Kidney (tissue), 13 donors: ENCODE measurements at regions not wholly inside any gene's neighbourhood (a gene's known extent, or its start where the extent isn't known, plus 50 kb on each side); places are given as distances from the start of the nearest gene placed in this dataset.

Source experiments
- DNase-seq, 5 donors: peaks; one replicate each; pipeline ENCODE4 v3.0.0-alpha.2; 2013 to 2020
- FAIRE-seq: peaks from 2 replicates; lab custom pipeline; 2012; peaks lifted over from hg19 to GRCh38; lab: Jason Lieb, UNC
- H3K27ac ChIP-seq, 2 donors: one replicate each; pipeline ENCODE4 v1.7.0; 2013; ENCODE audit warnings: low read depth in 2 of 2, low read length in 2 of 2, inconsistent platforms in 1 of 2
- H3K27me3 ChIP-seq: one replicate; pipeline ENCODE4 v1.7.1; 2013; ENCODE audit warnings: low read length, inconsistent platforms; ENCODE audit not compliant: control insufficient read depth, insufficient read depth
- H3K36me3 ChIP-seq, 3 donors: one replicate each; pipeline versions ENCODE4 v1.7.0 to v1.7.1; 2013; ENCODE audit warnings: low read length in 3 of 3, control low read depth in 1 of 3, inconsistent platforms in 1 of 3; ENCODE audit not compliant: insufficient read depth in 3 of 3, control insufficient read depth in 2 of 3
- H3K4me1 ChIP-seq, 3 donors: one replicate each; pipeline versions ENCODE4 v1.7.0 to v1.7.1; 2013; ENCODE audit warnings: low read length in 3 of 3, inconsistent platforms in 1 of 3, low read depth in 1 of 3; ENCODE audit not compliant: control insufficient read depth in 2 of 3, insufficient read depth in 2 of 3
- H3K4me3 ChIP-seq, 3 donors: one replicate each; pipeline versions ENCODE4 v1.7.0 to v1.8.1; 2013; ENCODE audit warnings: low read length in 3 of 3, control low read depth in 1 of 3, inconsistent platforms in 1 of 3
- H3K9ac ChIP-seq, 3 donors: one replicate each; pipeline versions ENCODE4 v1.7.0 to v1.7.1; 2013; ENCODE audit warnings: low read length in 3 of 3, control low read depth in 1 of 3, inconsistent platforms in 1 of 3
- H3K9me3 ChIP-seq, 3 donors: one replicate each; pipeline versions ENCODE4 v1.7.0 to v1.7.1; 2013; ENCODE audit warnings: low read length in 3 of 3, control low read depth in 1 of 3, inconsistent platforms in 1 of 3; ENCODE audit not compliant: control insufficient read depth in 2 of 3, insufficient read depth in 1 of 3
- intact Hi-C: fragments of 100-400 bp; cut with DNase I; formaldehyde crosslinking; loops from one replicate; pipeline ENCODE4 v1.11.1; 2022
- TF ChIP-seq, protein P1 (sequence below): IDR thresholded peaks from 3 replicates; pipeline ENCODE4 v1.5.1; 2012; ENCODE audit warnings: mild to moderate bottlenecking, moderate library complexity, borderline replicate concordance; ENCODE audit not compliant: insufficient read depth; ENCODE audit errors: extremely low read depth
- donor health status: control.
- donor health status: control.
- donor health status: control.
- donor health status: control.
- donor health status: control.
- donor health status: DM: yes; HTN: yes; CAD: no.
- donor health status: Normal renal cell carcinoma (clear cell type).

DNA sequence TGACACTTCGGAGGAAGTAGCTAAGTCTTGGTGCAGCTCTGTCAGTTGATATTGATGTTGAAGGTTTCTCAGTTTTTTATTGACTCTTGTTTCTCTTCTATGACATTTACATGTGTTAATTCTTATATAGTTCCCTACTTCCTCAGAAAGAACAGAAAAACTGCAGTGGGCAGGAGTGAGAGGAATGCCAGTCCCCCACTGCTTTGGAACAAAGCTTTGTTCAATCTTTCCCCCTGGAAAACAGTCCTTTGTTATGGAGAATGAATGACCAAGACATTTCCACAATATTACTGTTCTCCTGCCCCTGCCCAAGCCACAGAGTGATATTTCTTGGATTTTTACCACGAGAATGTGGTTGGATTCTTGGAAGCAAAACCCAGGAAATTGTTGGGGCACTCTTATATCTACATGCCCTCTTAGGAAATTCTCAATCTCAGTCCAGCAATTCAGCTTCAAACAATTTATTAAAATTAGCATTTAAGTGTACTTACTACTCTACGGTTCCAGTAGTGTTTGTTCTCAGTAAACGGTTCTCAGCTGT is 258.0 kb upstream of the KCND2 start:
- DNase-seq = no peak
- Histone ChIP-seq H3K9me3 (no peaks in the 10 kb centered on the region), H3K4me1 (no peaks in the 10 kb centered on the region), H3K9ac (no peak overlapping the region), H3K36me3 (no peaks in the 10 kb centered on the region), H3K27ac (no peak overlapping the region), H3K4me3 (no peak overlapping the region), H3K27me3 (no peaks in the 10 kb centered on the region)
- intact Hi-C loops = no loop called here
- FAIRE-seq = no peak
- TF ChIP-seq, protein P1, sequence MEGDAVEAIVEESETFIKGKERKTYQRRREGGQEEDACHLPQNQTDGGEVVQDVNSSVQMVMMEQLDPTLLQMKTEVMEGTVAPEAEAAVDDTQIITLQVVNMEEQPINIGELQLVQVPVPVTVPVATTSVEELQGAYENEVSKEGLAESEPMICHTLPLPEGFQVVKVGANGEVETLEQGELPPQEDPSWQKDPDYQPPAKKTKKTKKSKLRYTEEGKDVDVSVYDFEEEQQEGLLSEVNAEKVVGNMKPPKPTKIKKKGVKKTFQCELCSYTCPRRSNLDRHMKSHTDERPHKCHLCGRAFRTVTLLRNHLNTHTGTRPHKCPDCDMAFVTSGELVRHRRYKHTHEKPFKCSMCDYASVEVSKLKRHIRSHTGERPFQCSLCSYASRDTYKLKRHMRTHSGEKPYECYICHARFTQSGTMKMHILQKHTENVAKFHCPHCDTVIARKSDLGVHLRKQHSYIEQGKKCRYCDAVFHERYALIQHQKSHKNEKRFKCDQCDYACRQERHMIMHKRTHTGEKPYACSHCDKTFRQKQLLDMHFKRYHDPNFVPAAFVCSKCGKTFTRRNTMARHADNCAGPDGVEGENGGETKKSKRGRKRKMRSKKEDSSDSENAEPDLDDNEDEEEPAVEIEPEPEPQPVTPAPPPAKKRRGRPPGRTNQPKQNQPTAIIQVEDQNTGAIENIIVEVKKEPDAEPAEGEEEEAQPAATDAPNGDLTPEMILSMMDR = no peak

DNA sequence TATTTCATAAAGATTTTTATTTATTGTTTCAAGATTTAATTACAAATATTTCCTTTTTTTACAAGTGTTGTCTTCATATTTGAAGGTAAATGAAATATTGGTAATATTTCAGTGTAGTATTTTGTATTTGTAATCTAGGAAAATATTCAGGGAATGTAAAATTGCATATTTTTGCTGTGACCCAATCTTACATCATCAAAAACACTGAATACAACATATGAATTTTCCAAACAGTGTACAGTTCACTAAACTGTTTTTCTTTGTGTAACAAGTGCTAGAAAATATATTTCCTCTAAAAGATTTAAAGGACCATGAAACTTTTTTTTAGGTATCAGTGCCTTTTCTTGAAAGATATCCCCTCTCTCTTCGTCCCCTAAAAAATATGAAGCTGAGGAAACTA is 251.9 kb upstream of the KCND2 start:
- H3K4me3 ChIP-seq = no peak overlapping the region
- FAIRE-seq (peak; percentile 76), DNase-seq (no peak)
- intact Hi-C loops = no loop called here
- H3K9ac ChIP-seq = no peak overlapping the region
- H3K36me3 ChIP-seq = no peaks in the 10 kb centered on the region
- TF ChIP-seq, protein P1 = no peak
- no peaks in the 10 kb centered on the region for H3K4me1 ChIP-seq
- no peak overlapping the region for H3K27ac ChIP-seq
- H3K27me3 ChIP-seq = no peaks in the 10 kb centered on the region
- H3K9me3 ChIP-seq = no peaks in the 10 kb centered on the region

DNA sequence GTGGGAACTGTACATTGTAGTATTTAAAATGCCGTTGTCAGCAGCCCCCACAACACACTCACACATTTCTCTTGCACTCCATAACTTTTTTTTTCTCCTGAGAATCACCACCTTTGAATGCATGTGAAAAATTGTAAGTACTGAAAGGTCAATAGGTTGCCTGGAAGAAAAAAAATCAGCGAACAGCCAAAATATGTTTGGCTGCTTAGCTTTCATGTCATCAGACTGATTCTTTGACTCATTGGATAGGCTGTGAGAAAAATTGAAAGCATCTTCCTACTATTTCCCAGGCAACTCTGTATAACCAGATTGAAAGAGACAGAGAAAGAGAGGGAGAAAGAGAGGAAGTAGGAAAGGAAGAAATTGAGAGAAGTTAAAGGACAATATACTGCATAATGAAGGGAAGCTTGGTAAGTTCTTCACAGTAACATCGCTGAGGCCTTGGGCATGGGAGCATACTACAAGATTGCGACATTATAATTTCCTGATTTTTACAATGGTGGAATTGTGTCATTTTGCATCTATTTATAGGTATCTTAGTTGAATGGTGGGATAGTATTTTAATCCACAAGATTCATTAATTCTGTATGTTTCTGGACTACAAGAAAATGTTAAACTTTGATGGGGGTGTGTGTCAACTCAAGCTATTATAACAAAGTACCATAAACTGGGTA is 249.3 kb upstream of the KCND2 start:
- Histone ChIP-seq H3K27me3 (no peaks in the 10 kb centered on the region), H3K27ac (no peak overlapping the region), H3K4me3 (no peak overlapping the region), H3K4me1 (no peaks in the 10 kb centered on the region), H3K9me3 (no peaks in the 10 kb centered on the region), H3K36me3 (no peaks in the 10 kb centered on the region), H3K9ac (no peak overlapping the region)
- TF ChIP-seq, protein P1 = no peak
- no peak for DNase-seq
- intact Hi-C loops = no loop called here
- FAIRE-seq = no peak
